ENCODE measurements at regions not wholly inside any gene's neighbourhood (a gene's known extent, or its start where the extent isn't known, plus 50 kb on each side); places are given as distances from the start of the nearest gene placed in this dataset.
"Not testable (repeated sequence)": the region's sequence is repeated elsewhere in the genome, so short reads cannot be mapped to it uniquely, and the experiment has no call there.

GRCh38 chr13:66237411-66238062, 992.6 kb downstream of the PCDH9 start:
- 81 to 82% methylated on average over 4 of the region's 4 CpGs for WGBS, 2 donors
- DNase-seq (ENCODE audit: low spot score in 2 of 2), result no peak

GRCh38 chr13:66234159-66234558, 996.0 kb downstream of the PCDH9 start:
- WGBS, 2 donors, result 55 to 69% methylated on average over 1 of the region's 1 CpG
- H3K27me3 ChIP-seq, result no peaks in the 10 kb centered on the region
- TF ChIP-seq POLR2A (IDR thresholded peaks at IDR 0.05) (no peak), CTCF (IDR thresholded peaks at IDR 0.05) (no peak)
- H3K9me3 ChIP-seq, result peaks cover 0 to 9% (median 0%) of the 10 kb centered on the region in 4 donors
- H3K36me3 ChIP-seq, result no peaks in the 10 kb centered on the region
- no peaks in the 10 kb centered on the region for H3K4me1 ChIP-seq
- no peak overlapping the region for H3K4me3 ChIP-seq
- no peak overlapping the region for H3K27ac ChIP-seq
- no peak for DNase-seq (ENCODE audit: low spot score in 2 of 2)

More at GRCh38 chr13:66237411-66238062, 992.6 kb downstream of the PCDH9 start:
- no peaks in the 10 kb centered on the region for H3K36me3 ChIP-seq
- no peak for TF ChIP-seq EP300 (IDR thresholded peaks at IDR 0.05)
- no peak for TF ChIP-seq POLR2A (IDR thresholded peaks at IDR 0.05)
- H3K4me1 ChIP-seq, result no peaks in the 10 kb centered on the region
- no peak overlapping the region for H3K27ac ChIP-seq
- H3K9me3 ChIP-seq, result peaks cover 0 to 9% (median 0%) of the 10 kb centered on the region in 4 donors
- H3K4me3 ChIP-seq, result no peak overlapping the region
- H3K27me3 ChIP-seq, result no peaks in the 10 kb centered on the region

- H3K27ac ChIP-seq; H3K4me3 ChIP-seq; DNase-seq (ENCODE audit: low spot score in 2 of 2); H3K27me3 ChIP-seq; H3K36me3 ChIP-seq; H3K9me3 ChIP-seq; H3K4me1 ChIP-seq: not testable (repeated sequence)
- WGBS, 2 donors, result 93 to 94% methylated on average over 6 of the region's 6 CpGs
Measured at GRCh38 chr13:66231958-66232357, 998.2 kb downstream of the PCDH9 start.

GRCh38 chr13:66225072-66225471, 1005.1 kb downstream of the PCDH9 start:
- Histone ChIP-seq H3K9me3 (no peaks in the 10 kb centered on the region), H3K4me1 (no peaks in the 10 kb centered on the region), H3K36me3 (no peaks in the 10 kb centered on the region), H3K27me3 (no peaks in the 10 kb centered on the region), H3K4me3 (no peak overlapping the region), H3K27ac (no peak overlapping the region)
- no peak for DNase-seq (ENCODE audit: low spot score in 2 of 2)
- TF ChIP-seq CTCF (IDR thresholded peaks at IDR 0.05), result no peak
- no peak for TF ChIP-seq POLR2A (IDR thresholded peaks at IDR 0.05)
- TF ChIP-seq EP300 (IDR thresholded peaks at IDR 0.05), result no peak
- 58 to 66% methylated on average over 2 of the region's 2 CpGs for WGBS, 2 donors

- TF ChIP-seq POLR2A (IDR thresholded peaks at IDR 0.05) (no peak), EP300 (IDR thresholded peaks at IDR 0.05) (no peak), CTCF (IDR thresholded peaks at IDR 0.05) (no peak)
- 33 to 68% methylated on average over 2 of the region's 2 CpGs for WGBS, 2 donors
Measured at GRCh38 chr13:66224663-66225062, 1005.5 kb downstream of the PCDH9 start.

GRCh38 chr13:66222926-66223325, 1007.2 kb downstream of the PCDH9 start:
- no peak overlapping the region for H3K27ac ChIP-seq
- no peaks in the 10 kb centered on the region for H3K4me1 ChIP-seq
- 65 to 91% methylated on average over 4 of the region's 4 CpGs for WGBS, 2 donors
- no peaks in the 10 kb centered on the region for H3K27me3 ChIP-seq
- no peaks in the 10 kb centered on the region for H3K36me3 ChIP-seq
- H3K9me3 ChIP-seq, result no peaks in the 10 kb centered on the region
- no peak for DNase-seq (ENCODE audit: low spot score in 2 of 2)
- H3K4me3 ChIP-seq, result no peak overlapping the region
- TF ChIP-seq CTCF (IDR thresholded peaks at IDR 0.05) (no peak), EP300 (IDR thresholded peaks at IDR 0.05) (no peak), POLR2A (IDR thresholded peaks at IDR 0.05) (no peak)

More at GRCh38 chr13:66224663-66225062, 1005.5 kb downstream of the PCDH9 start:
- no peaks in the 10 kb centered on the region for H3K27me3 ChIP-seq
- H3K4me1 ChIP-seq, result no peaks in the 10 kb centered on the region
- H3K4me3 ChIP-seq, result no peak overlapping the region
- no peaks in the 10 kb centered on the region for H3K9me3 ChIP-seq
- DNase-seq (ENCODE audit: low spot score in 2 of 2), result no peak
- no peaks in the 10 kb centered on the region for H3K36me3 ChIP-seq
- H3K27ac ChIP-seq, result no peak overlapping the region
